GM23248 (cell line): ENCODE measurements at regions not wholly inside any gene's neighbourhood (a gene's known extent, or its start where the extent isn't known, plus 50 kb on each side); places are given as distances from the start of the nearest gene placed in this dataset.

Experiments used
- EZH2 ChIP-seq: fragments of 200-600 bp; sonication (generic); IDR thresholded peaks from 2 replicates; pipeline ENCODE4 v1.6.1; 2018; ENCODE audit warnings: antibody characterized with exemption, mild to moderate bottlenecking; ENCODE audit not compliant: insufficient read depth, poor library complexity, severe bottlenecking
- EZH2phosphoT487 ChIP-seq: fragments of 200-600 bp; sonication (generic); IDR thresholded peaks from 2 replicates; pipeline ENCODE4 v1.6.1; 2018; ENCODE audit warnings: antibody characterized with exemption, moderate library complexity, mild to moderate bottlenecking, low read depth; ENCODE audit not compliant: insufficient read depth

- TF ChIP-seq EZH2phosphoT487: no peak
- no peak for TF ChIP-seq EZH2
Measured at GRCh38 chr5:28346696-28347095, 1308.3 kb upstream of the CDH9 start.
